GM23338 (cell line): ENCODE measurements at regions not wholly inside any gene's neighbourhood (a gene's known extent, or its start where the extent isn't known, plus 50 kb on each side); places are given as distances from the start of the nearest gene placed in this dataset.

ENCODE experiments used
- CREB1 ChIP-seq: fragments of 250-450 bp; sonication (Bioruptor Pico); IDR thresholded peaks from 2 replicates; pipeline ENCODE4 v1.5.0; 2020; ENCODE audit warnings: low read depth, mild to moderate bottlenecking, moderate library complexity
- CTCF ChIP-seq, 2 experiments: fragments of 200-600 bp in 1 of 2; sonication (generic) in 1 of 2; conservative IDR thresholded peaks; 2 replicates each; pipeline versions ENCODE4 v1.5.1 to v1.6.1; 2016 to 2017; ENCODE audit warnings: antibody characterized with exemption in 2 of 2, low read depth in 2 of 2, mild to moderate bottlenecking in 2 of 2, moderate library complexity in 1 of 2
- ETS1 ChIP-seq: IDR thresholded peaks from 2 replicates; pipeline ENCODE4 v1.6.1; 2016; ENCODE audit warnings: antibody characterized with exemption
- EZH2phosphoT487 ChIP-seq: fragments of 200-600 bp; sonication (generic); IDR thresholded peaks from one replicate; pipeline ENCODE4 v1.8.1; 2018; ENCODE audit warnings: antibody characterized with exemption; ENCODE audit not compliant: unreplicated experiment
- JUNB ChIP-seq: IDR thresholded peaks from one replicate; pipeline ENCODE4 v1.6.1; 2016; ENCODE audit warnings: antibody characterized with exemption; ENCODE audit not compliant: unreplicated experiment
- POLR2AphosphoS5 ChIP-seq: IDR thresholded peaks from 2 replicates; pipeline ENCODE4 v1.6.1; 2016; ENCODE audit warnings: antibody characterized with exemption, low read depth
- ZNF114 ChIP-seq: fragments of 250-450 bp; sonication (Bioruptor Pico); IDR thresholded peaks from 2 replicates; pipeline ENCODE4 v1.5.0; 2020; ENCODE audit warnings: mild to moderate bottlenecking, moderate library complexity
- ZNF462 ChIP-seq: fragments of 250-450 bp; sonication (Bioruptor Pico); IDR thresholded peaks from 2 replicates; pipeline ENCODE4 v1.5.0; 2020; ENCODE audit warnings: mild to moderate bottlenecking, moderate library complexity

- TF ChIP-seq ZNF462 (CRISPR knock-in tag) (no peak), EZH2phosphoT487 (no peak), ETS1 (no peak), CREB1 (no peak), ZNF114 (no peak), POLR2AphosphoS5 (no peak), CTCF (conservative IDR thresholded peaks at IDR 0.05; ENCODE audit: low read depth in 2 of 2) (no peak), JUNB (no peak)
Measured at GRCh38 chr12:60255044-60255443, 659.2 kb downstream of the SLC16A7 start (continued).
